ENCODE measurements at regions not wholly inside any gene's neighbourhood (a gene's known extent, or its start where the extent isn't known, plus 50 kb on each side); places are given as distances from the start of the nearest gene placed in this dataset.

DNA sequence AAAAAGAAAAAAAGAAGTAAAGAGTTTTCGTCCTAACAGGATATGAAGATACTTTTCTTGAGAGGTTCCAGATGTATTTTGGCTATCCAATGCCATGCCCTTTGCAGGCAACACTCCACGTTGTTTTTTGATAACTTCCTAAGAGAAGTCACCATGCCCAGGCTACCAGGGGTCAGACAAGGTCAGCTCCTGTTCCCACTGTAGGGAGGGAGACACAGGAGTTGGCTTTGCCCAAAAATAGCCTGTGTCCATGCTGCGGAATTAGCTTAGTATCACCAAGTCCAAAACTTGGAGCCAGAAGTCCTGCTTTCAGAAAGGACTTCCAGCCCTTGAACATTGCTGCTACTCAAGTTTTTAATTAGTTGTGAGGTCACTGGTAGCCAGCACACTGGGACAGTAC lies 62.1 kb upstream of the NRIP1 start:
- TF ChIP-seq, protein P1, sequence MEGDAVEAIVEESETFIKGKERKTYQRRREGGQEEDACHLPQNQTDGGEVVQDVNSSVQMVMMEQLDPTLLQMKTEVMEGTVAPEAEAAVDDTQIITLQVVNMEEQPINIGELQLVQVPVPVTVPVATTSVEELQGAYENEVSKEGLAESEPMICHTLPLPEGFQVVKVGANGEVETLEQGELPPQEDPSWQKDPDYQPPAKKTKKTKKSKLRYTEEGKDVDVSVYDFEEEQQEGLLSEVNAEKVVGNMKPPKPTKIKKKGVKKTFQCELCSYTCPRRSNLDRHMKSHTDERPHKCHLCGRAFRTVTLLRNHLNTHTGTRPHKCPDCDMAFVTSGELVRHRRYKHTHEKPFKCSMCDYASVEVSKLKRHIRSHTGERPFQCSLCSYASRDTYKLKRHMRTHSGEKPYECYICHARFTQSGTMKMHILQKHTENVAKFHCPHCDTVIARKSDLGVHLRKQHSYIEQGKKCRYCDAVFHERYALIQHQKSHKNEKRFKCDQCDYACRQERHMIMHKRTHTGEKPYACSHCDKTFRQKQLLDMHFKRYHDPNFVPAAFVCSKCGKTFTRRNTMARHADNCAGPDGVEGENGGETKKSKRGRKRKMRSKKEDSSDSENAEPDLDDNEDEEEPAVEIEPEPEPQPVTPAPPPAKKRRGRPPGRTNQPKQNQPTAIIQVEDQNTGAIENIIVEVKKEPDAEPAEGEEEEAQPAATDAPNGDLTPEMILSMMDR (IDR thresholded peaks at IDR 0.05; ENCODE audit: insufficient read depth, low read depth, low read length), result no peak
- TF ChIP-seq EZH2 (IDR thresholded peaks at IDR 0.05; ENCODE audit: insufficient read depth, low read length), result no peak

Data from astrocyte (in vitro differentiated cells and primary cell).